ENCODE measurements at regions not wholly inside any gene's neighbourhood (a gene's known extent, or its start where the extent isn't known, plus 50 kb on each side); places are given as distances from the start of the nearest gene placed in this dataset.

- DNase-seq = no peak
- peaks cover 3% of the 10 kb centered on the region; the same call in 1 of the 2 replicates for H3K9me3 ChIP-seq (ENCODE audit: low read length)
- ChIA-PET POLR2A (ENCODE audit: unreplicated experiment) (no interaction called here), CTCF (no interaction called here)
- no peaks in the 10 kb centered on the region for H4K20me1 ChIP-seq (ENCODE audit: low read length)
- no peaks in the 10 kb centered on the region for H3K36me3 ChIP-seq (ENCODE audit: low read depth, low read length)
- no peak overlapping the region for H3K27ac ChIP-seq (ENCODE audit: low read length)
- intact Hi-C loops (cut with micrococcal nuclease) = no loop called here
- no peak overlapping the region for H3K9ac ChIP-seq (ENCODE audit: low read length)
- H3K4me1 ChIP-seq (ENCODE audit: insufficient read depth, low read length) = no peaks in the 10 kb centered on the region
- H3K4me2 ChIP-seq (ENCODE audit: low read length) = no peak overlapping the region
- H3K9me2 ChIP-seq (replicated peaks; ENCODE audit: low read length) = no peaks in the 10 kb centered on the region
- H3F3A ChIP-seq (ENCODE audit: low read length, unreplicated experiment) = no peaks in the 10 kb centered on the region
- no TSS peak for BruUV-seq (replicated peaks)
- no peak for TF ChIP-seq EZH2 (IDR thresholded peaks at IDR 0.05; ENCODE audit: low read length, unreplicated experiment)
- no peak for TF ChIP-seq CTCF (conservative IDR thresholded peaks at IDR 0.05; ENCODE audit: low read depth, low read length)
- TF ChIP-seq EZH2phosphoT487 (IDR thresholded peaks at IDR 0.05; ENCODE audit: borderline replicate concordance, low read length) = no peak
- no peaks in the 10 kb centered on the region for H3K79me2 ChIP-seq (ENCODE audit: low read length)
- no peaks in the 10 kb centered on the region for H3K27me3 ChIP-seq (ENCODE audit: low read length)
- no peak for ATAC-seq
- no peak overlapping the region for H2AFZ ChIP-seq (ENCODE audit: low read length)
- H3K4me3 ChIP-seq (ENCODE audit: low read length) = no peak overlapping the region
These were observed 394.6 kb upstream of the MAP2 start for GRCh38 chr2:209029249-209029648.

GRCh38 chr2:209044307-209044706, 379.5 kb upstream of the MAP2 start:
- ATAC-seq (no peak), DNase-seq (no peak)
- Histone ChIP-seq H3K36me3 (ENCODE audit: low read depth, low read length) (no peaks in the 10 kb centered on the region), H3K4me1 (ENCODE audit: insufficient read depth, low read length) (no peaks in the 10 kb centered on the region), H3K79me2 (ENCODE audit: low read length) (no peaks in the 10 kb centered on the region), H3K9me3 (ENCODE audit: low read length) (peaks cover 4% of the 10 kb centered on the region; the same call in 1 of the 2 replicates), H3K9me2 (replicated peaks; ENCODE audit: low read length) (no peaks in the 10 kb centered on the region), H3K27ac (ENCODE audit: low read length) (no peak overlapping the region), H4K20me1 (ENCODE audit: low read length) (no peaks in the 10 kb centered on the region), H2AFZ (ENCODE audit: low read length) (no peak overlapping the region), H3F3A (ENCODE audit: low read length, unreplicated experiment) (no peaks in the 10 kb centered on the region), H3K27me3 (ENCODE audit: low read length) (no peaks in the 10 kb centered on the region), H3K4me3 (ENCODE audit: low read length) (no peak overlapping the region), H3K9ac (ENCODE audit: low read length) (no peak overlapping the region), H3K4me2 (ENCODE audit: low read length) (no peak overlapping the region)
- no TSS peak for BruUV-seq (replicated peaks)
- ChIA-PET POLR2A (ENCODE audit: unreplicated experiment) (no interaction called here), CTCF (no interaction called here)
- intact Hi-C loops (cut with micrococcal nuclease) = no loop called here
- no peak for TF ChIP-seq EZH2 (IDR thresholded peaks at IDR 0.05; ENCODE audit: low read length, unreplicated experiment)
- no peak for TF ChIP-seq EZH2phosphoT487 (IDR thresholded peaks at IDR 0.05; ENCODE audit: borderline replicate concordance, low read length)

- ATAC-seq = no peak
- POLR2A ChIA-PET (ENCODE audit: unreplicated experiment) = no interaction called here
These were observed 377.7 kb upstream of the MAP2 start for GRCh38 chr2:209046163-209046562.

More at GRCh38 chr2:209046163-209046562, 377.7 kb upstream of the MAP2 start:
- Histone ChIP-seq H3F3A (ENCODE audit: low read length, unreplicated experiment) (no peaks in the 10 kb centered on the region), H3K4me1 (ENCODE audit: insufficient read depth, low read length) (no peaks in the 10 kb centered on the region), H3K9ac (ENCODE audit: low read length) (no peak overlapping the region), H3K79me2 (ENCODE audit: low read length) (no peaks in the 10 kb centered on the region), H3K4me2 (ENCODE audit: low read length) (no peak overlapping the region), H3K9me2 (replicated peaks; ENCODE audit: low read length) (no peaks in the 10 kb centered on the region), H4K20me1 (ENCODE audit: low read length) (no peaks in the 10 kb centered on the region), H3K36me3 (ENCODE audit: low read depth, low read length) (no peaks in the 10 kb centered on the region), H3K27me3 (ENCODE audit: low read length) (no peaks in the 10 kb centered on the region), H3K9me3 (ENCODE audit: low read length) (0 out of 2 replicates have a peak, but pooled peaks cover 4% of the 10 kb centered on the region), H3K27ac (ENCODE audit: low read length) (no peak overlapping the region), H2AFZ (ENCODE audit: low read length) (no peak overlapping the region), H3K4me3 (ENCODE audit: low read length) (no peak overlapping the region)
- BruUV-seq (replicated peaks) = no TSS peak
- no peak for DNase-seq
- CTCF ChIA-PET = no interaction called here
- intact Hi-C loops (cut with micrococcal nuclease) = no loop called here
- TF ChIP-seq EZH2phosphoT487 (IDR thresholded peaks at IDR 0.05; ENCODE audit: borderline replicate concordance, low read length) = no peak
- TF ChIP-seq EZH2 (IDR thresholded peaks at IDR 0.05; ENCODE audit: low read length, unreplicated experiment) = no peak
- no peak for TF ChIP-seq CTCF (conservative IDR thresholded peaks at IDR 0.05; ENCODE audit: low read depth, low read length)

Measured in PC-3 (cell line).